CD4-positive, alpha-beta T cell (primary cell): ENCODE measurements at regions not wholly inside any gene's neighbourhood (a gene's known extent, or its start where the extent isn't known, plus 50 kb on each side); places are given as distances from the start of the nearest gene placed in this dataset.

Source experiments
- ATAC-seq: fragments of 200-7000 bp; cut with Tn5 transposase; one replicate; pipeline ENCODE4 v1.10.0; 2022; ENCODE audit warnings: mild to moderate bottlenecking; ENCODE audit not compliant: poor library complexity
- CTCF ChIA-PET: fragments of 350-600 bp; sonication (Branson Sonifier 250); formaldehyde crosslinking; loops from one replicate; lab custom pipeline; 2021; ENCODE audit warnings: antibody characterized with exemption, inconsistent platforms; lab: Charles Lee
- POLR2A ChIA-PET: fragments of 350-600 bp; sonication (Branson Sonifier 250); formaldehyde crosslinking; loops from one replicate; lab custom pipeline; 2021; ENCODE audit warnings: antibody characterized with exemption, inconsistent platforms; lab: Charles Lee
- DNase-seq, 14 experiments: peaks; one replicate each; pipeline ENCODE4 v3.0.0-alpha.2; 2013 to 2020; ENCODE audit warnings: mixed read lengths in 2 of 14
- H3K27ac ChIP-seq, 2 donors: one replicate each; pipeline versions ENCODE4 v1.5.1 to v1.7.0; 2013; ENCODE audit warnings: low read length in 2 of 2, low read depth in 1 of 2, mild to moderate bottlenecking in 1 of 2
- H3K27me3 ChIP-seq, 2 experiments: 1 replicate in 1 of 2; 2 replicates in 1 of 2; pipeline versions ENCODE4 v1.6.1 to v1.7.0; 2013; ENCODE audit warnings: low read length in 2 of 2, control low read depth in 1 of 2, mild to moderate bottlenecking in 1 of 2, moderate library complexity in 1 of 2; ENCODE audit not compliant: insufficient read depth in 2 of 2, control insufficient read depth in 1 of 2
- H3K36me3 ChIP-seq: one replicate; pipeline ENCODE4 v1.6.1; 2013; ENCODE audit warnings: low read length, control low read depth; ENCODE audit not compliant: insufficient read depth
- H3K4me1 ChIP-seq: one replicate; pipeline ENCODE4 v1.6.1; 2013; ENCODE audit warnings: low read length, control low read depth; ENCODE audit not compliant: insufficient read depth
- H3K4me3 ChIP-seq: one replicate; pipeline ENCODE4 v1.5.1; 2013; ENCODE audit warnings: mild to moderate bottlenecking, low read length, moderate library complexity
- H3K9me3 ChIP-seq, 2 experiments: 1 replicate in 1 of 2; 2 replicates in 1 of 2; pipeline versions ENCODE4 v1.6.1 to v1.7.0; 2013; ENCODE audit warnings: low read length in 2 of 2, mild to moderate bottlenecking in 2 of 2, control low read depth in 1 of 2, moderate library complexity in 1 of 2; ENCODE audit not compliant: control insufficient read depth in 1 of 2, insufficient read depth in 1 of 2
- H3K27ac Mint-ChIP-seq: one replicate; pipeline ENCODE4 v1.8.0; 2020; ENCODE audit warnings: mixed read lengths
- H3K27me3 Mint-ChIP-seq: one replicate; pipeline ENCODE4 v1.8.0; 2021; ENCODE audit warnings: mixed read lengths
- H3K36me3 Mint-ChIP-seq: one replicate; pipeline ENCODE4 v1.8.0; 2021; ENCODE audit warnings: low read depth, mixed read lengths
- H3K4me1 Mint-ChIP-seq: one replicate; pipeline ENCODE4 v1.8.0; 2021; ENCODE audit warnings: low read depth, mixed read lengths
- H3K4me3 Mint-ChIP-seq: one replicate; pipeline ENCODE4 v1.8.0; 2020; ENCODE audit warnings: mild to moderate bottlenecking, mixed read lengths
- H3K9me3 Mint-ChIP-seq: one replicate; pipeline ENCODE4 v1.8.0; 2020; ENCODE audit warnings: mixed read lengths
- CTCF ChIP-seq: fragments of 200-600 bp; IDR thresholded peaks from one replicate; pipeline ENCODE4 v1.8.0; 2022; ENCODE audit warnings: antibody characterized with exemption, mild to moderate bottlenecking
- intact Hi-C, 2 experiments: fragments of 100-400 bp; cut with DNase I in 1 of 2; cut with micrococcal nuclease in 1 of 2; formaldehyde crosslinking; loops; one replicate each; pipeline versions ENCODE4 v1.15.1 to v1.9.0; 2023 to 2025; cut with DNase I, micrococcal nuclease

DNA sequence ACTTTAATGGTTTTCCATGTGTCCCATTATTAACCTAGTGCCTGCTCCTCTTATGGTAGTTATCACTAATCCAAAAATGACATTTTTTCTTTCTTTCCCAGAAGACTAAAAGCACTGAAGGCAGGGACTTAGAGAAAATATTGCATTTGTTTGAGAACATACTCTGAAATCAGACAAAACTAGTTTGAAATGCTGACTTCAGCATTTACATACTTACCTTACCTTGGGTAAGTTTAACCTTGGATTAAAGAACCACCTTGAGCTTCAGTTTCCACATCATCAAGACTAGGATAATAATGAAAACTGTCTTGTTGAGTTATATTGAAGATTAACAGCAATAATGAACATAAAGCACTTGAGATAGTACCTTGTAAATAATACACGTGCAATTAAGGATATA is 413.0 kb downstream of the SOX2 start:
- no peak overlapping the region for H3K27ac ChIP-seq
- H3K9me3 Mint-ChIP-seq: peaks cover 3% of the 10 kb centered on the region
- DNase-seq: no peak
- no peak for TF ChIP-seq CTCF
- no peak overlapping the region for H3K4me3 ChIP-seq
- no peak for ATAC-seq
- no peaks in the 10 kb centered on the region for H3K27me3 ChIP-seq
- no peaks in the 10 kb centered on the region for H3K4me1 Mint-ChIP-seq
- H3K4me1 ChIP-seq: no peaks in the 10 kb centered on the region
- POLR2A ChIA-PET: no interaction called here
- CTCF ChIA-PET: no interaction called here
- H3K36me3 ChIP-seq: no peaks in the 10 kb centered on the region
- no peaks in the 10 kb centered on the region for H3K27me3 Mint-ChIP-seq
- no peak overlapping the region for H3K27ac Mint-ChIP-seq
- H3K4me3 Mint-ChIP-seq: no peak overlapping the region
- no peaks in the 10 kb centered on the region for H3K36me3 Mint-ChIP-seq
- H3K9me3 ChIP-seq: peaks cover 0 to 3% of the 10 kb centered on the region in 2 experiments
- intact Hi-C loops: no loop called here

- no peak overlapping the region for H3K4me3 ChIP-seq
- H3K4me1 ChIP-seq: no peaks in the 10 kb centered on the region
- ChIA-PET POLR2A (no interaction called here), CTCF (no interaction called here)
- no peak overlapping the region for H3K27ac ChIP-seq
- H3K27me3 ChIP-seq: no peaks in the 10 kb centered on the region
- Mint-ChIP-seq H3K27me3 (no peaks in the 10 kb centered on the region), H3K4me1 (no peaks in the 10 kb centered on the region), H3K27ac (no peak overlapping the region), H3K36me3 (no peaks in the 10 kb centered on the region), H3K4me3 (no peak overlapping the region), H3K9me3 (peaks cover 3% of the 10 kb centered on the region)
- intact Hi-C loops: no loop called here
- DNase-seq (no peak), ATAC-seq (no peak)
- TF ChIP-seq CTCF: no peak
- H3K9me3 ChIP-seq: peaks cover 0 to 3% of the 10 kb centered on the region in 2 experiments
- no peaks in the 10 kb centered on the region for H3K36me3 ChIP-seq
Observed at GRCh38 chr3:182129740-182130139, 418.0 kb downstream of the SOX2 start.

DNA sequence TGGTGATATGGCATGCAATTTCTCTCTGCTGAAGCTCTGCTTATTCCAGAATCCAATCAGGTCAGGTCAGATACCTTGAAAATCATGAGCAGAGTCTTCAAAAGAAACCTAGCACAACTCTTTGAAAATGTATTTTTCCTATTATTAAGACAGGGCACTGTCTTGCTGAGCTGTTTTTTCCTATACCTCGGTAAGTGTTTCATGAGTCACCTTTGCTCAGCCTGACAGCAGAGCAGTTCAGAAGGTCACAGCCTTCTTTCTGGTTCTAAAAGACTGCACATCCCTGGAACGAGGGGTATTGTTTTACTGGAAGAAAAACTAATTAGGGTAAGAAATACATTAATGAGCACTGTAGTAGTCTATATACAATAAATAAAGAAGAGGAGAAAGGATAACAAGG is 422.0 kb downstream of the SOX2 start:
- H3K27me3 Mint-ChIP-seq: no peaks in the 10 kb centered on the region
- Histone ChIP-seq H3K27me3 (no peaks in the 10 kb centered on the region), H3K9me3 (no peaks in the 10 kb centered on the region), H3K36me3 (no peaks in the 10 kb centered on the region), H3K4me1 (no peaks in the 10 kb centered on the region), H3K27ac (no peak overlapping the region), H3K4me3 (no peak overlapping the region)
- DNase-seq (no peak), ATAC-seq (no peak)
- intact Hi-C loops: no loop called here
- no peaks in the 10 kb centered on the region for H3K4me1 Mint-ChIP-seq
- POLR2A ChIA-PET: no interaction called here
- CTCF ChIA-PET: no interaction called here
- no peaks in the 10 kb centered on the region for H3K36me3 Mint-ChIP-seq
- no peaks in the 10 kb centered on the region for H3K9me3 Mint-ChIP-seq
- H3K27ac Mint-ChIP-seq: no peak overlapping the region
- TF ChIP-seq CTCF: no peak
- no peak overlapping the region for H3K4me3 Mint-ChIP-seq
